GM18511 (cell line): ENCODE measurements at regions not wholly inside any gene's neighbourhood (a gene's known extent, or its start where the extent isn't known, plus 50 kb on each side); places are given as distances from the start of the nearest gene placed in this dataset.

Source experiments
- ATAC-seq: cut with Tn5 transposase; IDR thresholded peaks from one replicate; pipeline ENCODE4 v1.9.1; 2021; ENCODE audit warnings: mild to moderate bottlenecking, moderate library complexity; ENCODE audit not compliant: unreplicated experiment

DNA sequence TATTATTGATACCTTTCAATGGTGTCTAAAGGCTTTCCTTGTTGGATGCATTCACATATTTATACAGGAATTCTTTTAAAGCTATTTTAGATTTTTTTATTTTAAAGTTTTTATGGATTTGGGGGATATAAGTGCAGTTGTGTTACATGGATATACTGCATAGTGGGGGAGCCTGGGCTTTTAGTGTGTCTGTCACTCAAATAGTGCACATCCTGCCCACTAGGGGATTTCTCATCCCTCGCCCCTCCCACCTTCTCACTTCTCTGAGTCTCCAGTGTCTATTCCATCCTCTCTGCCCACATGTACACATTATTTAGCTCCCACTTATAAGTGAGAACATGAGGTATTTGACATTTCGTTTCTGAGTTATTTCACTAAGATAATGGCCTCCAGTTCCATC is 154.0 kb upstream of the MKI67 start:
- ATAC-seq: peak; percentile 58

DNA sequence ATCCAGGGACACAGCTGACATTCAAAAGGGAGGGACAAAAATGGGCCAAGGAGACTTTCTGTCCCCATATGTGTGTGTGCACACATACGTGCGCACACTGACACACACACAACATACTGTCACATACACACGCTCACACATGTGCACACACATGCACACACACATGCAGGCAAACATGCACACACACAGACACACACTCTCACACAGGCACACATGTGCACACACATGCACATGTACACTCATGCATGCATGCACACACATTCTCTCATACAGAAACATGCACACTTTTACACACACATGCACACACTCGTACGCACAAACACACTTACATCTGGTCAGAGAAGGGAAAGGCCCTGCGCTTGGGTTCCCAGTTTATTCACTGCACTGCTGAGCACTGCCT is 155.1 kb upstream of the MKI67 start:
- ATAC-seq: no peak

DNA sequence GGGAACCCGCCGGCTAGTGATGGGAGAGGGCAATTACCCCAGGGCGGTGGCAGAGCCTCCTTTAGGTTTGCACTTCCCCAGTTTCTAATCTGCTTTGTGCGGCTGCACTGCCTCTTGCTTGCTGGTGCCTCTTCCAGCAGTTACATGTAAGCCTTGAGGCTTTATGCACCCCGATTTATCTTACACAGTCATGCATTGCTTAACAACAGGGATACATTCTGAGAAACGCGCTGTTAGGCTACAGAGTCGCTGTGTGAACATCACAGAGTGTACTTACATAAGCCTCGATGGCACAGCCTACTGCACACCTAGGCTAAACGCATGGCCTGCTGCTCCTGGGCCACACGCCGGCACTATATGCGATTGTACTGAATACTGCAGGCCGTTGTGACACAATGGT is 155.6 kb upstream of the MKI67 start:
- ATAC-seq: no peak

DNA sequence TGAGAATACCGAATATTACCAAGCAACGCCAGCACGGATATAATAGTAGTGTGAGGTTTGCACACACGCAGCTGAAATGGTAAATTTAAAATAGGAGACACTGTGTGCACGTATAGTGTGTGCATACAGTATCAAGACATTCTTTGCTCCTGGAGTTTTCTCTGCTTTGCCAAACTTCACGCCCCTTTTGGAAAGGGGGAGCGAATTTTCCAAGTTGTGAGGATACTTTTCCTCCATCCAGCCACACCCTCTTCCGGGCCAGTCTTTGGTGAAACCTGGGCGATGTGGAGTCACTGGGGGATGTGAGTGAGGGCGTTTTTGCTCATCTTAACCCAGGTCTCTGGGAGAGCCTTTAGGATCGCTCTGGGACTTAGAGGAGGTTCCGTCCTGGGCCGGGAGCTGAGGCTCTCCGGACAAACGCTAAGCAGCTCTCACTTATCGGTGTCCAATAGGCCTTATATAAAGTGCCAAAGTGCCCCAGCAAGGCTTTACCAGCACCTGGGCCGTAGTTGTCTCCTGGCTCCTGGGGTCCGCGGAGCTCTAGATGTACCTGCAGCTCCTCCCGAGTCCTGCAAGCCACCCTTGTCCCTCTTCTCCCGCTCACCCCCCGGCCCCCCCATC is 160.0 kb upstream of the MKI67 start:
- ATAC-seq: no peak

DNA sequence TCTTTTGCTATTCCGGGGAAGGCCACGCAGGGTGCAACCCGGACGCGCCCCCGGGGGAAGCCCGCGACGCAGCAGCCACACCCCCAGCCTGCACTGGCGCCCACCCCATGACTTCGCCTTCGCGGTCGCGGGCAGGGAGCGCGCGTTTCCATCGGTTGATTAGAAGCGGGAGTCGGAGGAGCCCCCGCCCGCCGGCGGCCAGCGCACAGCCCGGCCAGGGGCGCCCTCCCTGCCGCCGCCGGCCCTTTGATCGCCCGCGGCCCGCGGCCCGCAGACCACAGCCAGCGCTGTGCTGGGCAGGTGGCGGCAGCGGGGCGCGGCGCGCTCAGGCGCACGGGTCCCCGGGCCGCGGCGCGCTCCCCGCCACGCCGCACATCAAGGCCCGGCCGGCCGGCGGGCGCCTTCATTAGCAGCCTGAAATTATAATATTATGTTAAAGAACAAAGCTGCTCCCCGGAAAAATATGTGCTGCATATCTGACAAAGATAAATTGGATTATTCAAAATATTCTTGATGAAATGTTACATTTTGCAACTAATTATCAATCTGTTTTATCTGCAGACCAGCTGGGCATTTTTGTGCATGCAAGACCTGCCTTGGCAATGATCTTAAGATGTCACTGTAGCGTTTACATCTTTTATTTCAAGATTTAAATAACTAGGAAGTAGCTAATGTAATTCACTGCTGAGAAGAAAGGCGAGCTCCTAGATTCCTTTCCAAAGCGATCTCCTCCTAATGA is 160.7 kb upstream of the MKI67 start:
- ATAC-seq: no peak

DNA sequence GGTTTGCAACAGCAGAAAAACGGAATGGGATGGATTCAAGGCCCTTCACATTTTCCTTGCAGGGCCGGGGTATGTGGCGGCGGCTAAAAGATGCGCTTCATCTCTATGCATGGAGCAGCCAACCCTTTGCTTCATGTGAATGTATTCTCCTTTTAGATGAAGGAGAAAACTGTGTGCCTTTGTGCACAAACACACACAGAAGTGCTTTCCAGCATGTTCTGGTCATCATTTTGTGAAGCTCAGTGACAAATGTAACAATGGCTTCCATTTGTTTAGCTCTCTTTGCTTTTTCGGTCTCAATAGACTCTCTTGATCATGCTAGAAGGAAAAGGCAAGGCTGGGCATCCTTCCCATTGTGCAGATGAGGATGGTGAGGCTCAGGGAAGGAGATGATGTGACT is 161.7 kb upstream of the MKI67 start:
- no peak for ATAC-seq

DNA sequence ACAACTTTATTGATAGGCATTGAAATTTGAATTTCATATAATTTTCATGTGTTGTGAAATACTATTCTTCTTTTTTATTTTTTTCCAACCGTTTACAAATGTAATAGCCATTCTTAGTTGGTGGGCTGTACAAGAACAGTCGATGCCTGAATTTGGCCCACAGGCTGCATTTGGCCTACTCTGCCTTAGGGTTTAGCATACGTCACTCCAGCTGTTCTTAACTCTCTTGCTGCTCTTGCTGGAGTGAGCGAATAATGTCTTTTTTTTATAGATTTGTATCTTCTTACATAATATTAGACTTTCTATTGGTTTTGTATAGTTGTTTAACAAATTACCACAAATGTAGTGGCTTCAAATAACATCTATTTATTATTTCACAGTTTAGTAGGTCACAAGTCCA is 163.4 kb upstream of the MKI67 start:
- ATAC-seq: no peak

DNA sequence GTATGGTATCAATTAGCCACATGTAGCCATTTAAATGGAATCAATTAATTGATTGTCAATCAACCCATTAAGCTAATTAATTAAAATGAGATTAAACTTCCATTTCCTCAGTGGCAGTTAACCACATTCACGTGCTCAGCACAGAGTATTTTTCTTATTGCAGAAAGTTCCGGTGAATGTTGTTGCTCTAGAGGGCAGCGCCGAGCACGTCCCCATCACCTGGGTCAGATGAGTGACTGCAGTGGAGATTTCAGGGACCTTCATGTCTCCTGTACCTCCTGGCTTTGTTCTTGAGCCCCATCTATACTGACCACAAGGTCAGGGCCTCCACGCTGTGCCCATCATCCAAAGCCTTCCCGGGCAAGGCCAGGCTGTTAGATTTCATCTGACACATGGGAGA is 168.8 kb upstream of the MKI67 start:
- no peak for ATAC-seq

DNA sequence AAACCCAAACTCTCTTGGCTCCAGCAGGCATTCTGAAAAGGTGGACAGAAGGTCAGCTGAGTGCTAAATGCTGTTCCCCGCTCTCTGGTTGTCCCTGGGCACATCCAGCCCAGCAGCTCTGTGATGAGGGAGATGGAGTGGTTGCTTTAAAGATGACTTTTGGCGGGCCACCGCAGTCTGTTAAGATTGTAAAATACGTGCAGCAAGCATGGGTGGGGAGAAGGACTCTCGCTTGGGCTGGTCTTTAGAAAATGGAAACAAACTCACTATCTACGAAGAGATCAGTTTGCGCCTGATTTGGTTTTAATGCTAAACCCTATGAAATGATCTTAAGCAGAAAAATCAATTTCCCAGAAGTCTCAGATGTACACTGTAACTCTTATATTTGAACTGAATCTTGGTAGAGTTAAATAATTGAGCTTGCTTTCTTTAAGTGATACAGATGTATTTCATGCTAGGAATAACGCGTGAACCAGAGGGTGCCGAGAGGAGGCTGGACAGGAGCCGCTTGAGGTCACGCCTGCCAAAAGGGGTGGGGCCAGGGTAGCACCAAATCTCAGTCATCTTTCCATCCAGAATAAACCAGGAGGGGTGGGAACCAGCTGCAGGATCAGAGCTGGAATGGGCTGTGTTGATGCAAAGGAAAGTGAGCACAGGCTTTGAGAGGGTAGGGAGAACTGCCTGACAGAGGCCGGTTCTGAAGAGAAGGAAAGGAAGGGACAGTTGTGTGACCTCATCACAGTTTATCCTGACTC is 170.2 kb upstream of the MKI67 start:
- ATAC-seq: no peak

DNA sequence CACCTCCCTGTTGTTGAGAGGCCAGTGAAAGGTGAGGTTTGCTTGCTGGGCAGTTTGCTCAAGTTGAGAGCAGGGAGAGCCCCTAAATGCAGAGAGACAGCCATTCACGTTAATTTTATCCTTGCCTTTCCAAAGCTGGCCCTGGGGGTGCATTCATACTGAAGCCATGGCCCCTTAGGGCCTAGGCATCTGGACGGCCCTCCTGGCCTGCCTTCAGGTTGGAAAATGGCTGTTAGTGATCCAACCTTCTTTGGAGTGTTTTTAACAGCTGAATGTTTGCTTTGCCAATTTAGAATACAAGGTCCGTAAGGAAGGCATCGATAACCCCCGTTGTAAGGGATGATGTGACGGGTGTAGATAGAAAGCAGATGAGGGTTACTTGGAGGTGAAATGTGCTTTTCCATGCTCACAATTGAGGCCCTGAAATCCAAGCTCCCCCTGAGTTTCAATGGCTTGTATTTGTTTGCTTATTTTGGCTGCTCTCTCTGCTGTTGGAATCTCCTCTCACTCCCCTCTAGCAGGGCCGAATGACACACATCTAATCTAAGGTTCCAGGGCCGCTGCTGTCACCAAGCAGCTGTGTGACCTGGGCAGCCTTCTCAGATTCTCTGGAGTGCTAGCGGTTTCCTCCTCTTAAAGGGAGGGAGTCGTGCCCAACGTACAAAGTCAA is 171.6 kb upstream of the MKI67 start:
- no peak for ATAC-seq

DNA sequence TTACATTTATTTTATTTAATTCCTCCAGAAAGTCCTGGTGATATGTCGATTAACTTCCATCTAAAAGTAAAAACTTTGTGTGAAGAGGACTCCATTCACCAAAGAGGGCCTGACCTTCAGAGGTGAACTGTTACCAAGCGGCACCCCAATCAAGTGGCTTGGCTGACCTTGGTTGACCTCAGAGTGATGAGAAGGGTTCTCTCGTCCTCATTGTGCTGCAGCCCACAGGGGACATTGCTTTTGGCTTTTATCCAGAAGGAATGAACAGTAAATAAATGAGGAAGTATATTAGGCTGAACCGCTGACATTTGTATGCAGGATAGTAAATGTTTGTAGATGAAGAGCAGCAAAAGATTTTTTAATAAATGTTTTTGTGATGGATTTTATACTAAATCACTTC is 172.4 kb upstream of the MKI67 start:
- no peak for ATAC-seq

DNA sequence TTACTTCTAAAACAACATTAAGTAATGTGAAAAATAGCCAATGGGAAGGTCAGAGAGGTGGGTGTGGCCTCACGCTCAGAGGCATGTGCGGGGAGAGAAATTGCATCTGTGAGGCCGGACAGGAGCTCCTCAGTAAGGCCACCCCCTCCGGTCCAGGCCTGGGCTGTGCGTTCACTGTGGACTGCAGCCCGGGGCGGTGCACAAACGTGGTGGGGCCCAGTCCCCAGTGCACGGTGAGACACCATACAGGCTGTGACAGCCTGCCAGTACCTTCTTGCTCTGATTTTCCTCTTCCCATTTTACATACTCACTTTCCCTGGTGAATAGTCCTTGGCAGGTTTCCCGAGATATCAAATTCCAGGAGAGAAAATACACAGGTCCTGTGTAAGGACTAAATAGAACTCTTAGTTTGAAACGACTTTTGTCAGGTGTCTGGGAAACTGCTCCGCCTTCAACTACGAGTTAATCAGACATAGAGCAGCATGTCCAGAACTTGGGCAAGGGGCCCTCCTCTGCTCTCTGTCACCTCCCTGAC is 174.1 kb upstream of the MKI67 start:
- ATAC-seq: no peak

DNA sequence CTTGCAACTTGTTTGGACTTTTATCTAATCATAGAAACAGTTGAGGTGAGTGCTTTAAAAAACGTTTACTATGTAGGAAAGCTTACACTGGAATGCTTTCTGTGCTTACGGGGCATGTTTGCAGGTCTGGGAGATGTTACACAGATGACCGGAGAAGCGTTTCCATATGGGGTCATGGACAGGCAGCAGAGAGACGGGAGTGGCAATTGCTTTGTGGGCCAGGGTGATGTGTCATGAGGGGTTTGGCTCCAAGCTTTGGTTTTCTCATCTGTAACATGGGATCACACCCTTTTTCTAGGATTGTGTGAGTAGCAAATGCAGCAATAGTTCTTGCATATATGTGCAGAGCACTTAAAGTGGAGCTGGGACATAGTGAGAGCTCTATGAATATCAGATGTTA is 174.8 kb upstream of the MKI67 start:
- ATAC-seq: no peak

DNA sequence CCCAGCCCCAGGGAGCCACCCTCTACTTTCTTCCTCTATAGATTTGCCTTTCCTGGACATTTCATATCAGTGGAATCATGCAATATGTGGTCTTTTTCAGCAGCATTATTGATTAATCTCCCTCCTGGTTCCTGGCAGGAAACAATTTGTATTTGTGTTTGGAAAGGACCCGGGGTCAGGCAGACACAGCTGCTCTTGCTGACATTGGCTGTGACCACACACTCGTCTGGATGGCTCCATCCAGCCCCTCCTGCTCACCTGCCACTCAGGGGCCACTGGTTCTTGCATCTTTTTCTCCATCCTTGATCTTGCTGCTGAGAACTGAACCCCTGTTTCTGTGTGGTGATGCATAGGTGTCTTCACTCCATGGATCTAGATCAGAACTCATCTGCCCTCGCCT is 176.6 kb upstream of the MKI67 start:
- ATAC-seq: no peak

DNA sequence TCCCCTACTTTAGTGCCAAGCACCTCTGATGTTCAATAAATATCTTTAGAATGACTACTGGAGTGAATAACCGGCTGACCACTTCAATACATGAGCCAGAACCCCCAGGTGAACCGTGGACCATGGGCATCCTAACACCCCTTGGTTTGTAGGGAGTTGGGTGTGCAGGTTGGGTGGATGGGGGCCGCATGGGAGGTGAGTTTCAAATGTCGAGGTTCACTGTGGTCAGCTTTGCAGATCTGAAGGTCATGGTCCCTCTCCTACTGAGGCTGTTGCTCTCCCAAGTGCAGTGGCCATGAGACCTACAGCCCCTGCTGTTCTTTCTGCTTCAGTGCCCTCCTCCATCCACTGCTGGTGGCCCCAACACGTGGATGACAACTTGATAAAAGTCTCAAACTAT is 178.0 kb upstream of the MKI67 start:
- no peak for ATAC-seq

DNA sequence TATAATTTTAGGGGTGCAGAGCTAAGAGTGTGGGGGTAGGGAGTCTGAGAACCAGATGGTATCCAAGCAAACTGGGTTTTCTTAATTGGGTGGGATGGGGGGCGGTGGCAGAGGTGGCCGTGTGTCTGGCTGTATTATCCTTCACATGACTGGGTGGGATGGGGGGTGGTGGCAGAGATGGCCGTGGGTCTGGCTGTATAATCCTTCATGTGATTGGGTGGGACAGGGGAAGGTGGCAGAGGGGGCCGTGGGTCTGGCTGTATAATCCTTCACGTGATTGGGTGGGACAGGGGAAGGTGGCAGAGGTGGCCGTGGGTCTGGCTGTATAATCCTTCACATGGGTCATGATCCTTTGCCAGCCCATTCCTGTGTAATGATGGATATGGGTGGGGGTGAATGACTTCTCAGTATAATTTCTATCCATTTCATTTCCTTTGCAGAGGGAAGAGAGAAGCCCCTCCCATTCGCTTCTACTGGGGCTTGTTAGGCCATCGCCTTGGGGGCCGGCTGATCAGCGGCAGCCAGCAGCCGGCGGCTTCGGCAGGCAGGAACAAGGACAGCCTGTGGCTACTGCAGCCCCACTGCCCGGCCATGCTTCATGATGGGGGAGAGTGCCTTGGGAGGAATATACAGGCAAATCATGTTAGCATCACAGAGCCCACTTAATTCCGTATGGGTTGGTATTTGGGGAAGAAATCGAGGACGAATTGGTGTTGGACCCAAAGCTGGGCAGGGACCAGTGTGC is 179.6 kb upstream of the MKI67 start:
- no peak for ATAC-seq

DNA sequence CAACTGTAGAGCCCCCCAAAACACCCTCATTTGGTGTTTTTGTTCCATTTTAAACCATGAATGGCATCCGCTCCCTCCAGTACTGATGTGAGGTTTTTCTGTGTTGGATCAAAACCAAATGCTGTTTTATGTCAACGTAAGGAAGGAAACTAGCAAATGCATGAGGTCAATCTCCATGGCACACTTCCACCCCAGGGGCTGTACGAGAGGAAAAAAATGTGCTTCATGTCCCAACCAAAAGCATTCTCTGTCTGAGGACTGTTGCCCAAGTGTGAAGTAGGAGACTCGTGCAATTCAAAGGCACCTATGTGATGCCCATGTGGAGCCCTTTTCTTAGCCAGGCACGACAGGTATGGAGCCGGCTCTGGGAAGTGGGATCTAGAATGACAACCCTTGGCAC is 180.3 kb upstream of the MKI67 start:
- ATAC-seq: no peak

DNA sequence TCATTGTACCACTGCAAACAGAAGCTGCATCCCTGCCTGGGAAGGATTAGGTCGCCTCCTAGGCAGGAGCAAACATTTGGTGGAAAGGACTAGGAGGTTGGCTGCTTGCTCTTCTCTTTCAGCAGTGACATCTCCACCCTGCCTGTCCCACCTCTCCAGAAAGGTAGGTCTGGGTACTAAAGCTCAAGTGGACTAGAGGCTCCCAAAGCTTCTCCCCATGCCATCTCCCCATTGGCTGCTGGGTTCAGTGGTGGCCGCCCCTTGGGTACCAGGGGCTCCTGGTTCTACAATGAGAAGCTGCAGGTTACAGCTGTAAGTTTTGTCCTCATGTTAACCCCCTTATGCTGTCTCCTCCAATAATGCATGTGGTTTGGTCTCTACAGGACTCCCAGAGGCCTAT is 180.7 kb upstream of the MKI67 start:
- ATAC-seq: no peak

DNA sequence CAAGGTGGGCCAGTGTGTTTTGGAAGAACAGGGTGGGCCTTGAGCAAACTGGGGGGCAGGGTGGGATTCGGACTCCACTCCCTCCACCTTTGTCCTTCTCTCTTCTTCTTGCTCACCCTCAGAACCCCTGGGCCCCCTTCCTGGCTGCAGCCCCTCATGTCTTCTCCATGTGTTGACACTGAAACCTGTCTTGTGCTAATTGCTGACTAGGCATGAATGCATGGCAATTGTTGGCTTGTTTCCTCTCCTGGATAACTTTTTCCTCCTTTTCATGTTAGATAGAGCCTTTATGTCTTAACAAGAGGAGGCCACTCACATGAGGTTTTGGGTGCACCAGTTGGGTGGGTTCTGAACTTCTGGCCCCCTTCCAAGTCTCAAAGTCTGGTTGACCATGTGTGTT is 181.6 kb upstream of the MKI67 start:
- no peak for ATAC-seq

DNA sequence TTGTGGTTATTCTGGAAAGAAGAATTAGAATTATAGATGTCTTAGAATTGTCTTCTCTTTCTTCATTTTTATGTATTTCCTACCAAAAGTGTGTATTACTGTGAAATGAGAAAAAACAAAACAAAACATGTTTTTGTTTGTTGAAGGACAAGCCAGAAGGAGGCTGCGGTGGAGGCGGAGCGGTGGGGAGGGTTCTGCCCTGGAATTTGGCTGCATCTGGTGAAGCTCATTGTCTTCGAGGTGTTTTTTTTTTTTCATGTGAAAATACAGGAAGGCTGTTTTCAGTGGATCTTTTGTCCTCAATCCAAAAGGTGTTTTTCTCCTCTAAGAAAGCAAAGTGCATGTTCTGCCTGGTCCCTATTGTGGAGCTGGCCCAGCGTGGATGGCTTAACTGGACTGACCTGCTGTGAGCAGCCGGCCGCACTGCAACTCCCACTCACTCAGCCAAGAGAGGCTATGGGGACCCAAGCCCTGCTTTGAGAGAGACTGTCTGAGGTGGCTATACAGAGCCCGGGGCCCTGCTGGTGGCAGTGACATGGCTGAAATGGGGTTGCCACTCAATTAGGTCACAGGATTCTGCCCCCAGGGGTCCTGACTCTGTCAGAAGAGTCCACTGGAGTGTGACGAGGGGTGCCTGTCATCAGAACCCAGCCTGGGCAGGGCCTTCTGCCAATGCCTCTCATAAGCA is 184.9 kb upstream of the MKI67 start:
- ATAC-seq: no peak
